AG10803 (cell line): ENCODE measurements at regions not wholly inside any gene's neighbourhood (a gene's known extent, or its start where the extent isn't known, plus 50 kb on each side); places are given as distances from the start of the nearest gene placed in this dataset.
A peak's percentile ranks its signal among the peaks of the same experiment; 100 is the strongest.

ENCODE experiments used
- DNase-seq: peaks from one replicate; pipeline ENCODE4 v3.0.0; 2010; ENCODE audit warnings: low read depth
- H3K4me3 ChIP-seq: 2 replicates; pipeline ENCODE4 v1.5.1; 2011; ENCODE audit warnings: mild to moderate bottlenecking, low read length, control low read depth
- CTCF ChIP-seq: conservative IDR thresholded peaks from 2 replicates; pipeline ENCODE4 v1.5.1; 2011; ENCODE audit warnings: mild to moderate bottlenecking, low read length, control low read depth, inconsistent platforms

- no peak overlapping the region for H3K4me3 ChIP-seq
- no peak for DNase-seq
- TF ChIP-seq CTCF: no peak
Measured at GRCh38 chr12:67152451-67152850, 116.7 kb upstream of the CAND1 start.

GRCh38 chr12:67154901-67155300, 114.3 kb upstream of the CAND1 start:
- no peak overlapping the region for H3K4me3 ChIP-seq
- TF ChIP-seq CTCF: no peak
- no peak for DNase-seq

- no peak for TF ChIP-seq CTCF
- H3K4me3 ChIP-seq: no peak overlapping the region
- peak; percentile 8 for DNase-seq
Measured at GRCh38 chr12:67155863-67156262, 113.3 kb upstream of the CAND1 start.

GRCh38 chr12:67161322-67161918, 107.7 kb upstream of the CAND1 start:
- peak; percentile 69 for TF ChIP-seq CTCF
- no peak overlapping the region for H3K4me3 ChIP-seq
- peak; percentile 44 for DNase-seq

- H3K4me3 ChIP-seq: no peak overlapping the region
- TF ChIP-seq CTCF: no peak
- no peak for DNase-seq
Measured at GRCh38 chr12:67173258-67173657, 95.9 kb upstream of the CAND1 start.

- TF ChIP-seq CTCF: no peak
- no peak overlapping the region for H3K4me3 ChIP-seq
- DNase-seq: no peak
Measured at GRCh38 chr12:67182551-67182950, 86.6 kb upstream of the CAND1 start.

GRCh38 chr12:67193704-67194103, 75.5 kb upstream of the CAND1 start:
- peak; percentile 16 for DNase-seq
- H3K4me3 ChIP-seq: no peak overlapping the region
- no peak for TF ChIP-seq CTCF
